Left lung (tissue), 4 donors: ENCODE measurements at regions not wholly inside any gene's neighbourhood (a gene's known extent, or its start where the extent isn't known, plus 50 kb on each side); places are given as distances from the start of the nearest gene placed in this dataset.

Experiments used
- ATAC-seq: fragments of 200-7000 bp; cut with Tn5 transposase; one replicate; pipeline ENCODE4 v1.9.1; 2020; ENCODE audit warnings: moderate library complexity
- DNase-seq, 4 donors: peaks; one replicate each; pipeline ENCODE4 v3.0.0-alpha.2; 2013 to 2020
- H3K27ac ChIP-seq, 2 donors: fragments of 200-600 bp; sonication (generic) in 1 of 2; one replicate each; pipeline versions ENCODE4 v1.5.0 to v1.8.0; 2020 to 2021
- H3K27me3 ChIP-seq, 2 donors: fragments of 200-600 bp; sonication (generic) in 1 of 2; one replicate each; pipeline versions ENCODE4 v1.5.0 to v1.8.0; 2020 to 2021
- H3K36me3 ChIP-seq, 2 donors: fragments of 200-600 bp; sonication (generic) in 1 of 2; one replicate each; pipeline versions ENCODE4 v1.5.0 to v1.8.0; 2020 to 2021
- H3K4me1 ChIP-seq, 2 donors: fragments of 200-600 bp; one replicate each; pipeline ENCODE4 v1.8.0; 2021
- H3K4me3 ChIP-seq, 2 donors: fragments of 200-600 bp; sonication (generic) in 1 of 2; one replicate each; pipeline versions ENCODE4 v1.5.0 to v1.8.0; 2020 to 2021; ENCODE audit warnings: mild to moderate bottlenecking in 1 of 2
- H3K9me3 ChIP-seq, 2 donors: fragments of 200-600 bp; sonication (generic) in 1 of 2; one replicate each; pipeline versions ENCODE4 v1.5.0 to v1.8.0; 2020 to 2021
- CTCF ChIP-seq, 2 donors: fragments of 200-600 bp; sonication (generic) in 1 of 2; IDR thresholded peaks; one replicate each; pipeline versions ENCODE4 v1.5.0 to v1.8.0; 2021; ENCODE audit warnings: antibody characterized with exemption in 2 of 2
- intact Hi-C, 2 donors: fragments of 100-400 bp; cut with DNase I; formaldehyde crosslinking; loops; one replicate each; pipeline versions ENCODE4 v1.11.2 to v1.14.2; 2022
- donor health status: DM: no; HTN: yes; CAD: no.
- donor health status: DM: no; HTN: no; CAD: no.

GRCh38 chr3:8233938-8234337 is 267.7 kb upstream of the LMCD1 start:
- Histone ChIP-seq H3K9me3 (no peaks in the 10 kb centered on the region), H3K27ac (no peak overlapping the region), H3K27me3 (no peaks in the 10 kb centered on the region), H3K4me3 (no peak overlapping the region), H3K4me1 (no peaks in the 10 kb centered on the region), H3K36me3 (no peaks in the 10 kb centered on the region)
- no peak for TF ChIP-seq CTCF (IDR thresholded peaks at IDR 0.05)
- intact Hi-C loops: no loop called here
- DNase-seq (no peak), ATAC-seq (no peak)

GRCh38 chr3:8236264-8236663 is 265.4 kb upstream of the LMCD1 start:
- ATAC-seq (no peak), DNase-seq (no peak)
- Histone ChIP-seq H3K27me3 (no peaks in the 10 kb centered on the region), H3K27ac (no peak overlapping the region), H3K4me1 (no peaks in the 10 kb centered on the region), H3K36me3 (no peaks in the 10 kb centered on the region), H3K4me3 (no peak overlapping the region), H3K9me3 (no peaks in the 10 kb centered on the region)
- TF ChIP-seq CTCF (IDR thresholded peaks at IDR 0.05): no peak
- intact Hi-C loops: no loop called here

- no peak overlapping the region for H3K4me3 ChIP-seq
- H3K4me1 ChIP-seq: no peaks in the 10 kb centered on the region
- H3K9me3 ChIP-seq: peaks cover 0 to 6% of the 10 kb centered on the region in 2 donors
- DNase-seq (no peak), ATAC-seq (peak; percentile 64)
- intact Hi-C loops: no loop called here
- no peaks in the 10 kb centered on the region for H3K36me3 ChIP-seq
- TF ChIP-seq CTCF (IDR thresholded peaks at IDR 0.05): no peak
- H3K27ac ChIP-seq: peak overlapping the region in 1 of 2 donors; percentile 9
- no peaks in the 10 kb centered on the region for H3K27me3 ChIP-seq
These were observed 263.7 kb upstream of the LMCD1 start for GRCh38 chr3:8237893-8238292.

GRCh38 chr3:8238432-8238831 is 263.2 kb upstream of the LMCD1 start:
- H3K27ac ChIP-seq: peak overlapping the region in 1 of 2 donors; percentile 9
- H3K36me3 ChIP-seq: no peaks in the 10 kb centered on the region
- H3K4me3 ChIP-seq: no peak overlapping the region
- H3K27me3 ChIP-seq: no peaks in the 10 kb centered on the region
- intact Hi-C loops: no loop called here
- H3K9me3 ChIP-seq: peaks cover 0 to 6% of the 10 kb centered on the region in 2 donors
- TF ChIP-seq CTCF (IDR thresholded peaks at IDR 0.05): no peak
- no peak for ATAC-seq
- DNase-seq: peak in 1 of 4 donors; percentile 16
- no peaks in the 10 kb centered on the region for H3K4me1 ChIP-seq

- Histone ChIP-seq H3K4me3 (no peak overlapping the region), H3K36me3 (no peaks in the 10 kb centered on the region), H3K27me3 (no peaks in the 10 kb centered on the region), H3K4me1 (no peaks in the 10 kb centered on the region), H3K9me3 (peaks cover 0 to 10% of the 10 kb centered on the region in 2 donors), H3K27ac (no peak overlapping the region)
- DNase-seq (no peak), ATAC-seq (peak; percentile 62)
- intact Hi-C loops: no loop called here
- TF ChIP-seq CTCF (IDR thresholded peaks at IDR 0.05): no peak
These were observed 262.5 kb upstream of the LMCD1 start for GRCh38 chr3:8239095-8239494.
